Transverse colon (tissue), 4 donors: ENCODE measurements at regions not wholly inside any gene's neighbourhood (a gene's known extent, or its start where the extent isn't known, plus 50 kb on each side); places are given as distances from the start of the nearest gene placed in this dataset.

ENCODE experiments used
- DNase-seq: peaks from one replicate; pipeline ENCODE4 v3.0.0-alpha.2; 2019
- H3K27ac ChIP-seq, 4 donors: fragments of 200-600 bp; sonication (generic); 2 replicates each; pipeline ENCODE4 v1.5.1; 2016 to 2018; ENCODE audit warnings: inconsistent platforms in 4 of 4
- H3K27me3 ChIP-seq: fragments of 200-600 bp; sonication (generic); 2 replicates; pipeline ENCODE4 v1.5.1; 2017; ENCODE audit warnings: inconsistent platforms
- H3K36me3 ChIP-seq, 4 donors: fragments of 200-600 bp; sonication (generic); 2 replicates each; pipeline ENCODE4 v1.5.1; 2017 to 2019; ENCODE audit warnings: inconsistent platforms in 4 of 4
- H3K4me1 ChIP-seq, 4 donors: fragments of 200-600 bp; sonication (generic); 2 replicates each; pipeline ENCODE4 v1.5.1; 2017 to 2020; ENCODE audit warnings: inconsistent platforms in 4 of 4
- H3K4me3 ChIP-seq, 4 donors: fragments of 200-600 bp; sonication (generic); 1 replicate in 1 of 4; 2 replicates in 3 of 4; pipeline versions ENCODE4 v1.5.1 to v1.6.1; 2017 to 2019; ENCODE audit warnings: inconsistent platforms in 4 of 4
- H3K9me3 ChIP-seq, 2 donors: fragments of 200-600 bp; sonication (generic); 2 replicates each; pipeline ENCODE4 v1.5.1; 2017 to 2019; ENCODE audit warnings: inconsistent platforms in 2 of 2
- EP300 ChIP-seq: sonication (generic); formaldehyde crosslinking; IDR thresholded peaks from one replicate; pipeline ENCODE4 v1.6.1; 2017; ENCODE audit warnings: antibody characterized with exemption, low read depth
- POLR2A ChIP-seq: fragments of 450-650 bp; IDR thresholded peaks from one replicate; pipeline ENCODE4 v1.6.1; 2016; ENCODE audit warnings: antibody characterized with exemption, mild to moderate bottlenecking, moderate library complexity
- POLR2AphosphoS5 ChIP-seq, 3 donors: sonication (generic); formaldehyde crosslinking; IDR thresholded peaks; one replicate each; pipeline ENCODE4 v1.6.1; 2016; ENCODE audit warnings: antibody characterized with exemption in 3 of 3
- WGBS, 2 donors: methylation state at CpG; one replicate each; pipeline ENCODE4 v1.1.5; 2018; ENCODE audit warnings: low coverage in 1 of 2; 5-methylcytosine and 5-hydroxymethylcytosine counted together
- in situ Hi-C, 4 donors: fragments of 200-750 bp; cut with MboI; loops; one replicate each; pipeline versions ENCODE4 v1.15.0 to v1.15.1; 2017; ENCODE audit warnings: low sequenced_read_pairs in 3 of 4, low pct_ligation_motif_present in 1 of 4, low pct_unique_long_range_greater_than_20kb in 1 of 4
- intact Hi-C: fragments of 100-400 bp; cut with DNase I; formaldehyde crosslinking; loops from one replicate; pipeline ENCODE4 v1.15.1; 2023; ENCODE audit warnings: low total_unique reads
- TF ChIP-seq, protein P1 (sequence below), 5 experiments: fragments of 200-600 bp in 3 of 5; fragments of 450-650 bp in 2 of 5; sonication (generic) in 3 of 5; IDR thresholded peaks; 1 replicate in 2 of 5; 2 replicates in 3 of 5; pipeline ENCODE4 v1.5.1; 2016 to 2017; ENCODE audit warnings: antibody characterized with exemption in 5 of 5, inconsistent platforms in 3 of 5, mild to moderate bottlenecking in 2 of 5, moderate library complexity in 1 of 5

DNA sequence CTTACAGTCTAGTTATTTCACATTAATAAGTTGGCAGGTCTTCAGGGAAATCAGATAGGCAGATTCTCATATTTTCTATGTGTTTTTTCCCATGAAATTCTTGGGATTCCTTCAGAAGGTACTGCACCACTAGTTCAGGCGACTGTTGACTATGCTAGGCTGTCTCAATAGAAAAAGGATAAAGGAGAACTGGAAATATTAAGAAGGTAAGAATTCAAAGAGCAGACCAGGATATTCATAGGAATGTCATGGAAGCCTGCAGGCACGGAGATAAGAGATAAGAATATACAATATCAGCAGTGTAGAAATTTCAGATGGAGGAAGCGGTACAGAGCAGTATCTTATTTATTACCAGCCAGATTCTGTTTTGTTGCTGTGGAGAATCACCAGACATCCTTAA, 432.1 kb upstream of the MDFIC2 start:
- intact Hi-C loops (no loop called here), in situ Hi-C loops (no loop called here)
- no peak overlapping the region for H3K4me3 ChIP-seq
- 73 to 89% methylated on average over 3 of the region's 3 CpGs for WGBS, 2 donors
- H3K27ac ChIP-seq = no peak overlapping the region
- no peaks in the 10 kb centered on the region for H3K4me1 ChIP-seq
- no peaks in the 10 kb centered on the region for H3K36me3 ChIP-seq
- no peaks in the 10 kb centered on the region for H3K9me3 ChIP-seq
- TF ChIP-seq POLR2AphosphoS5 (IDR thresholded peaks at IDR 0.05) = no peak
- TF ChIP-seq POLR2A = no peak
- TF ChIP-seq, protein P1, sequence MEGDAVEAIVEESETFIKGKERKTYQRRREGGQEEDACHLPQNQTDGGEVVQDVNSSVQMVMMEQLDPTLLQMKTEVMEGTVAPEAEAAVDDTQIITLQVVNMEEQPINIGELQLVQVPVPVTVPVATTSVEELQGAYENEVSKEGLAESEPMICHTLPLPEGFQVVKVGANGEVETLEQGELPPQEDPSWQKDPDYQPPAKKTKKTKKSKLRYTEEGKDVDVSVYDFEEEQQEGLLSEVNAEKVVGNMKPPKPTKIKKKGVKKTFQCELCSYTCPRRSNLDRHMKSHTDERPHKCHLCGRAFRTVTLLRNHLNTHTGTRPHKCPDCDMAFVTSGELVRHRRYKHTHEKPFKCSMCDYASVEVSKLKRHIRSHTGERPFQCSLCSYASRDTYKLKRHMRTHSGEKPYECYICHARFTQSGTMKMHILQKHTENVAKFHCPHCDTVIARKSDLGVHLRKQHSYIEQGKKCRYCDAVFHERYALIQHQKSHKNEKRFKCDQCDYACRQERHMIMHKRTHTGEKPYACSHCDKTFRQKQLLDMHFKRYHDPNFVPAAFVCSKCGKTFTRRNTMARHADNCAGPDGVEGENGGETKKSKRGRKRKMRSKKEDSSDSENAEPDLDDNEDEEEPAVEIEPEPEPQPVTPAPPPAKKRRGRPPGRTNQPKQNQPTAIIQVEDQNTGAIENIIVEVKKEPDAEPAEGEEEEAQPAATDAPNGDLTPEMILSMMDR (IDR thresholded peaks at IDR 0.05) = no peak
- no peak for TF ChIP-seq EP300
- H3K27me3 ChIP-seq = no peaks in the 10 kb centered on the region
- DNase-seq = no peak

DNA sequence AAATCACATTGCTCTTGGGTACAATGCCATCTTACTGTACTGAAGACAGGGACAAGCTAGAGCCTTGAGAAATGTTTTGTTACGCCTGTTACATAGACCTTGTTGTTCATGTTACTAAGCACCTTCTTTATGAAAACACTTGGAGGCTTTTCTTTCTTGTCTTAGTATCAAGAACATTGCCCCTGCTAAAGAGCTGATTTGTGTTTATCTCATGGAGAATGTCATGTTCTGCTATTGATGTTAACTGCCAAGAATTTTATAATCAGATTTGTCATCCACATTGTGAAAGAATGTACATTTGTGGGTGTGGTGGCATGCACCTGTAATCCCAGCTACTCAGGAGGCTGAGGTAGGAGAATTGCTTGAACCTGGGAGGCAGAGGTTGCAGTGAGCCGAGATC, 431.3 kb upstream of the MDFIC2 start:
- H3K9me3 ChIP-seq = no peaks in the 10 kb centered on the region
- no peak overlapping the region for H3K4me3 ChIP-seq
- no peaks in the 10 kb centered on the region for H3K4me1 ChIP-seq
- H3K27me3 ChIP-seq = no peaks in the 10 kb centered on the region
- no peak overlapping the region for H3K27ac ChIP-seq
- whole genome bisulfite sequencing, 2 donors = 88 to 99% methylated on average over 1 to 2 of the region's 2 CpGs
- no peaks in the 10 kb centered on the region for H3K36me3 ChIP-seq
- no peak for DNase-seq
- intact Hi-C loops = no loop called here
- TF ChIP-seq, protein P1 (IDR thresholded peaks at IDR 0.05) = no peak
- TF ChIP-seq POLR2A (no peak), EP300 (no peak), POLR2AphosphoS5 (IDR thresholded peaks at IDR 0.05) (no peak)
- in situ Hi-C loops = no loop called here

DNA sequence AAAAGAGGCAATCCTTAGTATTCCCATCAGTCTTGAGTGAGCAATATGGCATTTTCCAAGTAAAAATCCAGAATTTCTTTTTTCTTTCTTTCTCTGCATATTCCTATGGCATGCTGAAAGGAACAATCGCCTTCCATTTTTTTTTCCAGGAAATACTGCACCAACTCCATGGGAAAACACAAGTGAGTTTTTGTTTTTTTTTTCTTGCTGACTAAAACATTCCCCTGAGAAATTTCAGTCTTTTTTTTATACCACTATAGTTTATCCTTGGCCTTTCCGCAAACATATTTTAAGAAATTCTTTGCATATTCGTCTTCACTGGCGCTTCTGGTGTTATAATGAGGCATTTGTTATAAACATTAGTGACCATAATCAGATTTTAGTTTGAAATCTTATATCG, 429.6 kb upstream of the MDFIC2 start:
- H3K36me3 ChIP-seq = no peaks in the 10 kb centered on the region
- no peaks in the 10 kb centered on the region for H3K4me1 ChIP-seq
- DNase-seq = no peak
- 59 to 74% methylated on average over 5 of the region's 5 CpGs for WGBS, 2 donors
- in situ Hi-C loops (no loop called here), intact Hi-C loops (no loop called here)
- H3K27me3 ChIP-seq = no peaks in the 10 kb centered on the region
- H3K9me3 ChIP-seq = no peaks in the 10 kb centered on the region
- no peak overlapping the region for H3K4me3 ChIP-seq
- no peak overlapping the region for H3K27ac ChIP-seq
- no peak for TF ChIP-seq POLR2AphosphoS5 (IDR thresholded peaks at IDR 0.05)
- no peak for TF ChIP-seq EP300
- TF ChIP-seq, protein P1 (IDR thresholded peaks at IDR 0.05) = no peak
- TF ChIP-seq POLR2A = no peak

DNA sequence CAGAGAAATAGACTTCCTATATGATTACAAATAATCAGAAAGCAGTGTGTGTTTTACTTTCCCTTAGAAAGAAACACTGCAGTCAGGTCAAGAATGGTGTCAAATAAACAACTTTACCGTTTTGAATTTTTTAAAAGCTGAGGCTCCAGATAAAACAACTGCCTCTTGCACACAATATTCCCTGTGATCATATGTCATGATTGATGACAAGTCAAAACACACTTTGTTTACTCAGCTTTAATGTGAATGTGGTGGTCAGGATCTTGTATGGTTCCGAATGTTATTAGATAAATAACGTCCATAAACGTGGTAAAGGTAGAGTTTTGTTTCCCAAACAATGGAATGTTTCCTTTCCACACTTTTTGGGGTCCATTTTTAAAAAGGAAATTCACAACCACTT, 428.4 kb upstream of the MDFIC2 start:
- Histone ChIP-seq H3K9me3 (no peaks in the 10 kb centered on the region), H3K4me1 (no peaks in the 10 kb centered on the region), H3K4me3 (no peak overlapping the region), H3K27me3 (no peaks in the 10 kb centered on the region), H3K27ac (no peak overlapping the region), H3K36me3 (no peaks in the 10 kb centered on the region)
- WGBS, 2 donors = 64 to 69% methylated on average over 4 of the region's 4 CpGs
- in situ Hi-C loops (no loop called here), intact Hi-C loops (no loop called here)
- DNase-seq = no peak
- TF ChIP-seq, protein P1 (IDR thresholded peaks at IDR 0.05) = no peak
- TF ChIP-seq POLR2AphosphoS5 (IDR thresholded peaks at IDR 0.05) (no peak), EP300 (no peak), POLR2A (no peak)
